K562 (cell line): ENCODE measurements at regions not wholly inside any gene's neighbourhood (a gene's known extent, or its start where the extent isn't known, plus 50 kb on each side); places are given as distances from the start of the nearest gene placed in this dataset.

ENCODE experiments used
- ATAC-seq: fragments of 200-7000 bp; cut with Tn5 transposase; 3 replicates; pipeline ENCODE4 v1.9.1; 2020; ENCODE audit warnings: moderate library complexity
- BruUV-seq: library from RNA; stranded (reverse); fragments of 400-500 nt; replicated peaks from 2 replicates; lab custom pipeline; 2021; lab: Mats Ljungman, UMichigan
- CTCF ChIA-PET: fragments of 300-600 bp; formaldehyde crosslinking; extraction: SDS; loops from one replicate; lab custom pipeline; 2021; ENCODE audit warnings: low intra/inter-chr PET ratio; lab: Yijun Ruan, JAX
- POLR2A ChIA-PET: fragments of 300-600, 350-650 bp; sonication (Branson Sonifier 250); formaldehyde crosslinking; extraction: SDS; loops from one replicate; lab custom pipeline; 2021; ENCODE audit warnings: antibody characterized with exemption, inconsistent platforms; lab: Yijun Ruan, JAX
- DNase-seq, 4 experiments: peaks; one replicate each; pipeline versions ENCODE4 v3.0.0 to v3.0.0-alpha.2; 2011 to 2018; ENCODE audit warnings: low spot score in 3 of 4, mixed read lengths in 3 of 4; ENCODE audit errors: extremely low read depth in 1 of 4
- FAIRE-seq: peaks from 2 replicates; lab custom pipeline; 2011; peaks lifted over from hg19 to GRCh38; lab: Jason Lieb, UNC
- H2AFZ ChIP-seq: 2 replicates; pipeline ENCODE4 v1.6.0; 2011; ENCODE audit warnings: low read depth, low read length, control low read depth, inconsistent platforms
- H3K27ac ChIP-seq: fragments of 200-600 bp; 3 replicates; pipeline ENCODE4 v1.8.0; 2011; ENCODE audit warnings: low read depth, mild to moderate bottlenecking, control low read depth, inconsistent platforms, low read length, moderate library complexity, mixed read lengths; ENCODE audit errors: extremely low read depth
- H3K27me3 ChIP-seq, 2 experiments: fragments of 300-600 bp in 1 of 2; 2 replicates in 1 of 2; 3 replicates in 1 of 2; pipeline versions ENCODE4 v1.6.0 to v1.8.0; 2011; ENCODE audit warnings: inconsistent platforms in 2 of 2, low read length in 2 of 2, mild to moderate bottlenecking in 1 of 2, mixed read lengths in 1 of 2, moderate library complexity in 1 of 2; ENCODE audit not compliant: control insufficient read depth in 2 of 2, insufficient read depth in 2 of 2
- H3K36me3 ChIP-seq: fragments of 300-600 bp; 3 replicates; pipeline ENCODE4 v1.8.0; 2011; ENCODE audit warnings: mild to moderate bottlenecking, low read length, inconsistent platforms; ENCODE audit not compliant: control insufficient read depth, insufficient read depth
- H3K4me1 ChIP-seq, 2 experiments: fragments of 200-600 bp in 1 of 2; replicated peaks in 1 of 2; 2 replicates in 1 of 2; 3 replicates in 1 of 2; pipeline versions ENCODE4 v1.5.1 to v1.8.0; 2011; ENCODE audit warnings: inconsistent platforms in 2 of 2, low read length in 2 of 2, mild to moderate bottlenecking in 1 of 2, mixed read lengths in 1 of 2, moderate library complexity in 1 of 2; ENCODE audit not compliant: control insufficient read depth in 2 of 2, insufficient read depth in 2 of 2
- H3K4me2 ChIP-seq: 2 replicates; pipeline ENCODE4 v1.6.1; 2011; ENCODE audit warnings: low read length, control low read depth, inconsistent platforms, mixed read lengths; ENCODE audit not compliant: insufficient read depth
- H3K4me3 ChIP-seq: fragments of 200-600 bp; sonication (generic), shearing (Covaris generic); 2 replicates; pipeline ENCODE4 v1.5.1; 2016; ENCODE audit warnings: control low read depth, inconsistent platforms
- H3K79me2 ChIP-seq: fragments of 200-600 bp; 3 replicates; pipeline ENCODE4 v1.8.0; 2011; ENCODE audit warnings: low read length, inconsistent platforms; ENCODE audit not compliant: control insufficient read depth, insufficient read depth
- H3K9ac ChIP-seq, 2 experiments: 2 replicates each; pipeline versions ENCODE4 v1.6.0 to v1.6.1; 2011; ENCODE audit warnings: low read depth in 2 of 2, low read length in 2 of 2, control low read depth in 1 of 2, inconsistent platforms in 1 of 2, mild to moderate bottlenecking in 1 of 2, mixed read lengths in 1 of 2; ENCODE audit not compliant: insufficient read depth in 1 of 2
- H3K9me1 ChIP-seq: one replicate; pipeline ENCODE4 v1.6.0; 2011; ENCODE audit warnings: inconsistent platforms, mild to moderate bottlenecking, low read length, moderate library complexity; ENCODE audit not compliant: control insufficient read depth, insufficient read depth
- H3K9me3 ChIP-seq: replicated peaks from 2 replicates; pipeline ENCODE4 v1.5.1; 2011; ENCODE audit warnings: low read depth, low read length, inconsistent platforms; ENCODE audit not compliant: control insufficient read depth, insufficient read depth
- H4K20me1 ChIP-seq: replicated peaks from 2 replicates; pipeline ENCODE4 v1.6.1; 2011; ENCODE audit warnings: low read length, inconsistent platforms, mixed read lengths; ENCODE audit not compliant: control insufficient read depth, insufficient read depth
- DMBX1 ChIP-seq: fragments of 250-450 bp; sonication (Bioruptor Pico); IDR thresholded peaks from 2 replicates; pipeline ENCODE4 v1.8.0; 2022; ENCODE audit warnings: inconsistent platforms, mild to moderate bottlenecking, moderate library complexity, borderline replicate concordance
- ELK1 ChIP-seq: sonication (generic); formaldehyde crosslinking; IDR thresholded peaks from 2 replicates; pipeline ENCODE4 v1.8.1; 2022; ENCODE audit warnings: missing genetic modification reagents
- FUS ChIP-seq: fragments of 200-400 bp; formaldehyde crosslinking; optimal IDR thresholded peaks from 2 replicates; pipeline ENCODE3; 2017; ENCODE audit warnings: low read depth, low read length
- GATAD2A ChIP-seq: fragments of 450-650 bp; IDR thresholded peaks from 2 replicates; pipeline ENCODE4 v1.6.1; 2017
- JUND ChIP-seq, 2 experiments: IDR thresholded peaks; 2 replicates in 1 of 2; 3 replicates in 1 of 2; pipeline ENCODE4 v1.6.1; 2011; ENCODE audit warnings: borderline replicate concordance in 2 of 2, low read depth in 2 of 2, low read length in 2 of 2, improper control_type of control experiment in 1 of 2, missing biosample characterization in 1 of 2, missing genetic modification characterization in 1 of 2, missing genetic modification reagents in 1 of 2
- KHSRP ChIP-seq: fragments of 450-650 bp; IDR thresholded peaks from 2 replicates; pipeline ENCODE4 v1.6.1; 2017
- NBN ChIP-seq: fragments of 450-650 bp; IDR thresholded peaks from 2 replicates; pipeline ENCODE4 v1.6.1; 2016; ENCODE audit warnings: low read depth, mild to moderate bottlenecking
- PURB ChIP-seq: sonication (generic); formaldehyde crosslinking; IDR thresholded peaks from 2 replicates; pipeline ENCODE4 v1.9.0; 2021; ENCODE audit warnings: low read depth, mild to moderate bottlenecking, missing genetic modification reagents
- ZBTB1 ChIP-seq: sonication (generic); formaldehyde crosslinking; IDR thresholded peaks from 2 replicates; pipeline ENCODE4 v1.8.1; 2023; ENCODE audit warnings: missing genetic modification reagents, low read depth, mild to moderate bottlenecking, borderline replicate concordance
- ZNF668 ChIP-seq: fragments of 250-450 bp; sonication (Bioruptor Pico); IDR thresholded peaks from 2 replicates; pipeline ENCODE4 v1.8.0; 2022; ENCODE audit warnings: mild to moderate bottlenecking, inconsistent platforms
- WGBS: fragments of 100-300 bp; shearing (Covaris generic); methylation state at CpG from one replicate; pipeline ENCODE4 v1.1.6; 2016; ENCODE audit warnings: low coverage, mixed read lengths; ENCODE audit not compliant: insufficient coverage; ENCODE audit errors: missing lambda C conversion rate; 5-methylcytosine and 5-hydroxymethylcytosine counted together
- in situ Hi-C: fragments of 300-500 bp; cut with MboI; formaldehyde crosslinking; loops from 4 replicates; pipeline ENCODE4 v1.15.0; 2018; ENCODE audit warnings: inconsistent platforms, mixed read lengths
- intact Hi-C: fragments of 100-400 bp; cut with micrococcal nuclease; formaldehyde crosslinking; loops from 2 replicates; pipeline ENCODE4 v1.14.2; 2022
- TF ChIP-seq, protein P1 (sequence below): fragments of 450-650 bp; conservative IDR thresholded peaks from 2 replicates; pipeline ENCODE4 v1.6.1; 2016; ENCODE audit warnings: missing genetic modification characterization, low read depth, mild to moderate bottlenecking, missing compliant biosample characterization, moderate library complexity
- TF ChIP-seq, protein P2 (sequence below): fragments of 450-650 bp; IDR thresholded peaks from 2 replicates; pipeline ENCODE4 v1.6.1; 2016; ENCODE audit warnings: mild to moderate bottlenecking

- WGBS: 1% methylated on average over 10 of the region's 10 CpGs
- no peak overlapping the region for H3K4me3 ChIP-seq
- H2AFZ ChIP-seq: no peak overlapping the region
- H3K9me3 ChIP-seq: no peaks in the 10 kb centered on the region
- H3K9ac ChIP-seq: no peak overlapping the region
- TF ChIP-seq ELK1 (CRISPR knock-in tag) (no peak), GATAD2A (no peak), ZNF668 (CRISPR knock-in tag) (no peak), KHSRP (no peak), NBN (no peak)
- no peaks in the 10 kb centered on the region for H3K79me2 ChIP-seq
- intact Hi-C loops (no loop called here), in situ Hi-C loops (no loop called here)
- ChIA-PET POLR2A (no interaction called here), CTCF (no interaction called here)
- H4K20me1 ChIP-seq: peaks cover 11% of the 10 kb centered on the region; the same call in 1 of the 2 replicates
- no TSS peak for BruUV-seq
- FAIRE-seq: no peak
- no peak for ATAC-seq
- H3K27ac ChIP-seq: no peak overlapping the region
- no peak overlapping the region for H3K4me2 ChIP-seq
- DNase-seq: no peak
- H3K9me1 ChIP-seq: no peaks in the 10 kb centered on the region
- no peaks in the 10 kb centered on the region; a peak in 1 of 5 replicates for H3K4me1 ChIP-seq
- H3K36me3 ChIP-seq: no peaks in the 10 kb centered on the region
- peaks cover 21 to 61% of the 10 kb centered on the region in 2 experiments for H3K27me3 ChIP-seq
These were observed 224.3 kb downstream of the ERMARD start for GRCh38 chr6:169975701-169976100.

DNA sequence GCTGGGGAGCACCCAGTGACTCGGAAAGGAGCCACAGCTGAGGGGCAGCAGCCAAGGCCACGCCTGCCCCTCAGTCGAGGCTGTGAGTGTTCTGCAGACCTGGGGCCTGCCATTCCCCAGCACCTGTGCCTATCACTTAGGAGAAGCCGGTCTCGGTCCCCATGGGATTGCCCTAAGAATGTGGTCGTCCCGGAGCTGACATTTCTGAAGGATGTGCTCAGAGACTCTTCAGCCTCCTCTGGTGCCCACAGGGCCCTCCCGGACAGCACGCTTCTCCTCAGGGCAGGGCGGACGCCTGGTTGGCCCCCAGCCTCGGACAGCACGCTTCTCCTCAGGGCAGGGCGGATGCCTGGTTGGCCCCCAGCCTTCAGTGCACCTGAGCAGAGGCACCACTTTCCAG lies 223.9 kb downstream of the ERMARD start:
- H3K9me1 ChIP-seq: no peaks in the 10 kb centered on the region
- POLR2A ChIA-PET: interaction anchor here (0.7 kb wide), 1 partner anchor 25 kb away, joined by 4 read pairs; no protein-coding TSS in a partner anchor
- DNase-seq (no peak), ATAC-seq (no peak), FAIRE-seq (no peak)
- no peaks in the 10 kb centered on the region for H3K9me3 ChIP-seq
- H3K27ac ChIP-seq: no peak overlapping the region
- peaks cover 21 to 58% of the 10 kb centered on the region in 2 experiments for H3K27me3 ChIP-seq
- intact Hi-C loops (no loop called here), in situ Hi-C loops (no loop called here)
- no peaks in the 10 kb centered on the region for H3K36me3 ChIP-seq
- H3K4me1 ChIP-seq: no peaks in the 10 kb centered on the region; a peak in 1 of 5 replicates
- H3K4me3 ChIP-seq: no peak overlapping the region
- CTCF ChIA-PET: no interaction called here
- no peak overlapping the region for H3K9ac ChIP-seq
- 0% methylated on average over 13 of the region's 14 CpGs for WGBS
- peaks cover 11% of the 10 kb centered on the region; the same call in 1 of the 2 replicates for H4K20me1 ChIP-seq
- no peak overlapping the region for H3K4me2 ChIP-seq
- H2AFZ ChIP-seq: no peak overlapping the region
- BruUV-seq: no TSS peak
- no peaks in the 10 kb centered on the region for H3K79me2 ChIP-seq
- no peak for TF ChIP-seq ZBTB1 (CRISPR knock-in tag)
- no peak for TF ChIP-seq PURB (CRISPR knock-in tag)
- no peak for TF ChIP-seq DMBX1 (CRISPR knock-in tag)
- TF ChIP-seq, protein P1, sequence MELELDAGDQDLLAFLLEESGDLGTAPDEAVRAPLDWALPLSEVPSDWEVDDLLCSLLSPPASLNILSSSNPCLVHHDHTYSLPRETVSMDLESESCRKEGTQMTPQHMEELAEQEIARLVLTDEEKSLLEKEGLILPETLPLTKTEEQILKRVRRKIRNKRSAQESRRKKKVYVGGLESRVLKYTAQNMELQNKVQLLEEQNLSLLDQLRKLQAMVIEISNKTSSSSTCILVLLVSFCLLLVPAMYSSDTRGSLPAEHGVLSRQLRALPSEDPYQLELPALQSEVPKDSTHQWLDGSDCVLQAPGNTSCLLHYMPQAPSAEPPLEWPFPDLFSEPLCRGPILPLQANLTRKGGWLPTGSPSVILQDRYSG: no peak
- TF ChIP-seq, protein P2, sequence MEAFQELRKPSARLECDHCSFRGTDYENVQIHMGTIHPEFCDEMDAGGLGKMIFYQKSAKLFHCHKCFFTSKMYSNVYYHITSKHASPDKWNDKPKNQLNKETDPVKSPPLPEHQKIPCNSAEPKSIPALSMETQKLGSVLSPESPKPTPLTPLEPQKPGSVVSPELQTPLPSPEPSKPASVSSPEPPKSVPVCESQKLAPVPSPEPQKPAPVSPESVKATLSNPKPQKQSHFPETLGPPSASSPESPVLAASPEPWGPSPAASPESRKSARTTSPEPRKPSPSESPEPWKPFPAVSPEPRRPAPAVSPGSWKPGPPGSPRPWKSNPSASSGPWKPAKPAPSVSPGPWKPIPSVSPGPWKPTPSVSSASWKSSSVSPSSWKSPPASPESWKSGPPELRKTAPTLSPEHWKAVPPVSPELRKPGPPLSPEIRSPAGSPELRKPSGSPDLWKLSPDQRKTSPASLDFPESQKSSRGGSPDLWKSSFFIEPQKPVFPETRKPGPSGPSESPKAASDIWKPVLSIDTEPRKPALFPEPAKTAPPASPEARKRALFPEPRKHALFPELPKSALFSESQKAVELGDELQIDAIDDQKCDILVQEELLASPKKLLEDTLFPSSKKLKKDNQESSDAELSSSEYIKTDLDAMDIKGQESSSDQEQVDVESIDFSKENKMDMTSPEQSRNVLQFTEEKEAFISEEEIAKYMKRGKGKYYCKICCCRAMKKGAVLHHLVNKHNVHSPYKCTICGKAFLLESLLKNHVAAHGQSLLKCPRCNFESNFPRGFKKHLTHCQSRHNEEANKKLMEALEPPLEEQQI: no peak
- TF ChIP-seq FUS: no peak
- no peak for TF ChIP-seq JUND (IDR thresholded peaks at IDR 0.05; ENCODE audit: borderline replicate concordance, low read depth, low read length)
- TF ChIP-seq JUND (tag; IDR thresholded peaks at IDR 0.05; ENCODE audit: borderline replicate concordance, low read depth, low read length): no peak
